Left ventricle myocardium inferior (tissue), 1 donor: ENCODE measurements at regions not wholly inside any gene's neighbourhood (a gene's known extent, or its start where the extent isn't known, plus 50 kb on each side); places are given as distances from the start of the nearest gene placed in this dataset.
"Not testable (repeated sequence)": the region's sequence is repeated elsewhere in the genome, so short reads cannot be mapped to it uniquely, and the experiment has no call there.

Source experiments
- DNase-seq: peaks from one replicate; pipeline ENCODE4 v3.0.0-alpha.2; 2020
- H3K27ac ChIP-seq: fragments of 200-600 bp; replicated peaks from 2 replicates; pipeline ENCODE4 v1.8.0; 2021
- H3K27me3 ChIP-seq: fragments of 200-600 bp; 2 replicates; pipeline ENCODE4 v1.8.0; 2021; ENCODE audit warnings: low read depth
- H3K36me3 ChIP-seq: fragments of 200-600 bp; 2 replicates; pipeline ENCODE4 v1.8.0; 2021
- H3K4me1 ChIP-seq: fragments of 200-600 bp; 2 replicates; pipeline ENCODE4 v1.8.0; 2021
- H3K4me3 ChIP-seq: fragments of 200-600 bp; 2 replicates; pipeline ENCODE4 v1.8.0; 2021; ENCODE audit warnings: mild to moderate bottlenecking, moderate library complexity
- H3K9me3 ChIP-seq: fragments of 200-600 bp; replicated peaks from 2 replicates; pipeline ENCODE4 v1.8.0; 2021
- intact Hi-C: fragments of 100-400 bp; cut with micrococcal nuclease; formaldehyde crosslinking; loops from one replicate; pipeline ENCODE4 v1.11.0; 2022
- TF ChIP-seq, protein P1 (sequence below): fragments of 200-600 bp; IDR thresholded peaks from 2 replicates; pipeline ENCODE4 v1.8.0; 2021; ENCODE audit warnings: antibody characterized with exemption, mild to moderate bottlenecking, borderline replicate concordance
- donor health status: DM: no; HTN: yes; CAD: no; lungs with severe emphysema.

DNA sequence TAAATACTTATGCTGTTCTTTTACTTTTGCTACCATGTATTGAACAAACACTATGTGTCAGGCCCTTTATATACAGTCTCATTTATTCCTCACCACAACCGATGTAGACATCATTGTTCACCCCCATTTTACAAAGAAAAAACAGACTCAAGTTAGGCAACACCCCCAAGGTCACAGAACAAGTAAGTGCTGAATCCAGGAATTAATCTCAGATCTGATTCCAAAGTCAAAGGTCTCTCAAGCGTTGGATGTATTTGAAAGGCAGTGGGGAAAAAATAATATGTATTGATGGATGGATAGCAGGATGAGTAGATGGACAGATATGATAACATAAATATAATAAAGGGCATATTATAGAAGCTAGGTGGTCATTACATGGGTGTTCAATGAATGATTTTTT is 85.1 kb upstream of the VLDLR start:
- no peak for DNase-seq
- intact Hi-C loops, result no loop called here
- Histone ChIP-seq H3K27ac (no peak overlapping the region), H3K27me3 (no peaks in the 10 kb centered on the region), H3K4me3 (no peak overlapping the region), H3K9me3 (no peaks in the 10 kb centered on the region), H3K4me1 (peaks cover 7% of the 10 kb centered on the region), H3K36me3 (no peaks in the 10 kb centered on the region)
- TF ChIP-seq, protein P1, sequence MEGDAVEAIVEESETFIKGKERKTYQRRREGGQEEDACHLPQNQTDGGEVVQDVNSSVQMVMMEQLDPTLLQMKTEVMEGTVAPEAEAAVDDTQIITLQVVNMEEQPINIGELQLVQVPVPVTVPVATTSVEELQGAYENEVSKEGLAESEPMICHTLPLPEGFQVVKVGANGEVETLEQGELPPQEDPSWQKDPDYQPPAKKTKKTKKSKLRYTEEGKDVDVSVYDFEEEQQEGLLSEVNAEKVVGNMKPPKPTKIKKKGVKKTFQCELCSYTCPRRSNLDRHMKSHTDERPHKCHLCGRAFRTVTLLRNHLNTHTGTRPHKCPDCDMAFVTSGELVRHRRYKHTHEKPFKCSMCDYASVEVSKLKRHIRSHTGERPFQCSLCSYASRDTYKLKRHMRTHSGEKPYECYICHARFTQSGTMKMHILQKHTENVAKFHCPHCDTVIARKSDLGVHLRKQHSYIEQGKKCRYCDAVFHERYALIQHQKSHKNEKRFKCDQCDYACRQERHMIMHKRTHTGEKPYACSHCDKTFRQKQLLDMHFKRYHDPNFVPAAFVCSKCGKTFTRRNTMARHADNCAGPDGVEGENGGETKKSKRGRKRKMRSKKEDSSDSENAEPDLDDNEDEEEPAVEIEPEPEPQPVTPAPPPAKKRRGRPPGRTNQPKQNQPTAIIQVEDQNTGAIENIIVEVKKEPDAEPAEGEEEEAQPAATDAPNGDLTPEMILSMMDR, result no peak

DNA sequence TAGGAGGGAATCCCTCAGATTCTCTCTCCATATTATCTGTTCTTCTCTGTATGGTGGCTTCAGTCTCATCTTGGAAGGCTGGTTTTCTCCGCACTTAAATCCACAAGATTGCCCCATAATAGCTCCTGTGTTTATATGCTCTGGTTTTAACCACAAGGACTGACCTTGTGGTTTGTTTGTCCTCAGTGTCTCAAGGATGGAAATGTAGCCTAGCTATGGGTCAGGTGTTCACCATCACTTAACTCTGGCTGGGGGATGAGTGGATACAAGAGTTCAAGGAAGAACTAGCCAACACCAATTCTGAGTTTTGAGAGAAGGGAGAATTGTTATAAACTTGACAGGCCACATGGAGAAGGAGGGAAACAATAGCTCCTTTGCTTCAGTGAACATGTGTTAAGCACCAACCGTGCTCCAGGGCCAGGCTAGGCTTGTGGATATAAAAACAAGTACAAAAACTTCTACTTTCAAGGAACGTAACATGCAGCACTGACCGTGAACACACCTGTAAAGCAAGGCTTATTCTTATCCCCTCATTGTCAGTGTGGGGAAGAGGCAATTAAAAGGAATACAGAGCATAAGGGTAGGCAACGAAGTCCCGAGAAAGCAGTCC is 75.6 kb upstream of the VLDLR start:
- Histone ChIP-seq H3K9me3 (peaks cover 6% of the 10 kb centered on the region), H3K27ac (no peak overlapping the region), H3K4me3 (no peak overlapping the region), H3K36me3 (no peaks in the 10 kb centered on the region), H3K4me1 (no peaks in the 10 kb centered on the region), H3K27me3 (no peaks in the 10 kb centered on the region)
- DNase-seq, result no peak
- intact Hi-C loops, result no loop called here
- TF ChIP-seq, protein P1, result no peak

DNA sequence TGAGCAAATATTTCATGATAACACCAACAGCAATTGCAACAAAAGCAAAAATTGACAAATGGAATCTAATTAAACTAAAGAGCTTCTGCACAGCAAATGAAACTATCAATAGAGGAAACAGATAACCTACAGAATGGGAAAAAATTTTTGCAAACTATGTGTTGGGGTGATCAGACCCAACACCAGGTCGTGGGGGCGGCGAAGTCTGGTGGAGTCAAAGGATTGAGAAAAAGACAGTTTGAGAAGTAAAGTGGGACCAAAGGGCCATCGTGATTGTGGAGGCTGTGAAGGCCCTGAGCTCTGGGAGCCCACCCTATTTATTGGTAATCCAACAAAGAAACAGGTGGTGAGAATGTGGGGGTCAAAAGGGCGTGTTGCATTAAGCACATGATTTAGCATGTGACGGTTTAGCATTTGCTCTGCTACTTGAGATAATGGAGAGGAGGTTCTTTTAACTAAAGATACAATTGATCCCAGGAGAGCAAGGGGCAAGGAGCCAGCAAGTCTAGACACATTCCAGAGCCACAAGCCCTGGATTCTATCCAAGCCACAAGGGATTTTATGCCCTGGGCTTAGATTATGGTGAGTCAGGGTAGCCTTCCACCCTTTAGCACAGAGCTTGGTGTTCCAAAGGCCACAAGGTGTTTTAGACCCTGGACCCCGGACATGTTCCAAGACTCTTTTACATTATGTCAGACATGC is 65.5 kb upstream of the VLDLR start:
- H3K36me3 ChIP-seq, H3K4me3 ChIP-seq, intact Hi-C loops, H3K27me3 ChIP-seq: not testable (repeated sequence)
- Histone ChIP-seq H3K4me1 (peaks cover 30% of the 10 kb centered on the region), H3K9me3 (peaks cover 14% of the 10 kb centered on the region), H3K27ac (peak overlapping the region; percentile 9)
- DNase-seq, result peak; percentile 19

DNA sequence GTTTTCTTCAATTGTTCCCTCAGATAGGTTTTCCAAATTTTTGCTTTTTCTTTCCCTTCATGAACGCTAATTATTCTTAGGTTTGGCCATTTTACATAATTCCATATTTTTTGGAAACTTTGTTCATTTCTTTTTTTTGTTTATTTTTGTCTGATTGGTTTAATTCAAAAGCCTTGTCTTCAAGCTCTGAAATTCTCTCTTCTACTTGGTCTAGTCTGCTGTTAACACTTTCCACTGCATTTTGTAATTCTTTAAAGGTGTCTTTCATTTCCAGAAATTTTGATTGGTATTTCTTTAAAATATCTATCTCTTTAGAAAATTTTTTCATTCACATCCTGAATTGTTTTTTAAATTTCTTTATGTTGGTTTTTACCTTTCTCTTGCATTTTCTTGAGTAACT is 63.9 kb upstream of the VLDLR start:
- intact Hi-C loops, result no loop called here
- no peak for DNase-seq
- Histone ChIP-seq H3K36me3 (no peaks in the 10 kb centered on the region), H3K27ac (peak overlapping the region; percentile 9), H3K4me1 (peaks cover 33% of the 10 kb centered on the region), H3K4me3 (no peak overlapping the region), H3K27me3 (no peaks in the 10 kb centered on the region), H3K9me3 (peaks cover 22% of the 10 kb centered on the region)
- TF ChIP-seq, protein P1, result no peak

DNA sequence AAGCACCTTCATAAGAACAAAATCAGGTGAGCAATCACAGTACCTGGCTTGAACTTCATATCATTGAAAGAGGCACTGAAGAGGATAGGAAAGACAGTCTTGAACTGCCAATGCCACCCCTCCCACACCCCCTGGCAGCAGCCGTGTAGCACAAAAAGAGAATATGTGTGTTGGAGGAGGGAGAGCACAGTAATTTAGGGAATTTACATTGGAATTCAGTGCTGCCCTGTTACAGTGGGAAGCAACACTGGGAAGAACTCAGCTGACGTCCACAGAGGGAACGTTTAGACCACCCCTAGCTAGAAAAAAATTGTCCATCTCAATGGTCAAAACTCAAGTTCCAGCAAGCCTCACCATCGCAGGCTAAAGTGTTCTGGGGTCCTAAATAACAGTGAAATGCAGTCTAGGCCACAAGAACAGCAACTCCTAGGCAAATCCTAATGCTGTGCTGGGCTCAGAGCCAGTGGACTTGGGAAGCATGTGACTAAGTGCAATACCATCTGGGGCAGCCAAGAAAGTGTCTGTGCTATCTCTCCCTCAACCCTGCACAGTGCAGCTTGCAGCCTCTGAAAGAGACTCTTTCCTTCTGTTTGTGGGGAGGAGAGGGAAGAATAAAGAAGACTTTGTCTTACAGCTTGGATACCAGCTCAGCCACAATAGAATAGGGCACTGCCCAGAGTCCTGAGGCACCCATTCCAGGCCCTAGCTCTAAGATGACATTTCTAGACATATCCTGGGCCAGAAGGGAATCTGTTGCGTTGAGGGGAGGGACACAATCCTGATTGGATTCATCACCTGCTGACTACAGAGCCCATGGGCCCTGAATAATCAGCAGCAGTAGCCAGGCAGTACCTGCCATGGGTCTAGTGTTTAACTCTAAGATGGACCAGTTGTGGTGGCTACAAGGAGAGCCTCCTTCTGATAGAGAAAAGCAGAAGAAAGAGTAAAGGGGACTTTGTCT is 62.1 kb upstream of the VLDLR start:
- Histone ChIP-seq H3K9me3 (peaks cover 22% of the 10 kb centered on the region), H3K27ac (peak overlapping the region; percentile 92), H3K27me3 (no peaks in the 10 kb centered on the region), H3K4me1 (peaks cover 33% of the 10 kb centered on the region), H3K36me3 (no peaks in the 10 kb centered on the region), H3K4me3 (peak overlapping the region; percentile 15)
- intact Hi-C loops, result no loop called here
- TF ChIP-seq, protein P1, result peak; percentile 27
- peak; percentile 87 for DNase-seq
